ENCODE measurements at regions not wholly inside any gene's neighbourhood (a gene's known extent, or its start where the extent isn't known, plus 50 kb on each side); places are given as distances from the start of the nearest gene placed in this dataset.

DNA sequence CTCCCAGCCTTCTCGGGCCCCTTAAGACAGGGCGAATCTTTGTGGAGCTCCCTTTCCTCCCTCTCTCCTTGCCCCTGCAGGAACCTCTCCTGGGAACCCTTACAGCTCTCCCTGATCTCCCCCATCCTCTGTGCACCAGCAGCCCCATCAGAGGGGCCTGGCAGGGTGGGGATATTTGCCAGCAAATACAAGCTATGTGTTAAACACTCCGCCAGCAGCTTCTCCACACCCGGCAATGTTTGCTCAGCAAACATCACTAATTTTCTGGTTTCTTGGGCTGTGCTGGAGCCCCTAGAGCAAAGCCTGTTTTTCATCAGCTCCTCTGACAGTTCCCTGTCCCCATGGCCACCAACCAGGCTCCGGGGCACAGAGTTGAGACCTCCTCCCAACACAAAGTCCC, 147.5 kb upstream of the LHX5 start:
- no peak for DNase-seq (ENCODE audit: low read depth)

DNA sequence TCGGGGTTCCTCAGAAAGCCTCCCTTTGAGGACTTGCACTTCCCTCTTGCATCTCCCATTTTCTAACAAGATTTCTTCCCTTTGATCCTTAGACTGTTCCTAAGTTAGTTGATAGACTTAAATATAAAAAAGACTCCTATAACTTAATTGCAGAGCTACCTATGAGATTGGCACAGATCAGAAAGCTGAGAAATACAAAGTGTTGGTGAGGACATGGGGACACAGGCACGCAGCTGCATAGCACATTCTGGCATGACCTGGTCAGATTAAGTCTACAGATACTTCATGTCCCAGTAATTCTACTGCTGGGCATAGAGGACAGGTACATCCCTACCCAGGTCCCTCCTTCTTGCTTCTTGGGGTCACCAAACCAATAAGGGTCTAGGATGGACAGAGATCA, 141.7 kb upstream of the LHX5 start:
- DNase-seq (ENCODE audit: low read depth), result no peak

DNA sequence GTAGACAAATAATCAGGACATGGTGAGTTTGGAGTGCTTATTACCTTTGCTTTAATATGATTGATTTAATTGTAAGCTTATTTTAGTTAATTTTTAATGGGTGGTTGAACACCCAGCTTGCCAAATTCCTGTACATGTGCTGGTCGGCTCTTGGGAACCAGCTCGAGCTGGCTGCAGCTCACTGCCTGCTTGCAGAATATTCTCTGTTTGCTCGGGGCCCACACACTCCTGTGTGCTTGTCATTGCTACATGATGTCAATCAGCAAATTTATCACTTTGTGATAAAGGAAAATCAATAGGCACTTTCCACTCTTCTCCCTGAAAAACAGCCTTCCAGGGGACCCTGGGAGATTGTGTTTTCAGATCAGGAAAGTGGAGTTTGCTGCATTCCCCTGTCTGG, 141.1 kb upstream of the LHX5 start:
- DNase-seq (ENCODE audit: low read depth), result no peak

DNA sequence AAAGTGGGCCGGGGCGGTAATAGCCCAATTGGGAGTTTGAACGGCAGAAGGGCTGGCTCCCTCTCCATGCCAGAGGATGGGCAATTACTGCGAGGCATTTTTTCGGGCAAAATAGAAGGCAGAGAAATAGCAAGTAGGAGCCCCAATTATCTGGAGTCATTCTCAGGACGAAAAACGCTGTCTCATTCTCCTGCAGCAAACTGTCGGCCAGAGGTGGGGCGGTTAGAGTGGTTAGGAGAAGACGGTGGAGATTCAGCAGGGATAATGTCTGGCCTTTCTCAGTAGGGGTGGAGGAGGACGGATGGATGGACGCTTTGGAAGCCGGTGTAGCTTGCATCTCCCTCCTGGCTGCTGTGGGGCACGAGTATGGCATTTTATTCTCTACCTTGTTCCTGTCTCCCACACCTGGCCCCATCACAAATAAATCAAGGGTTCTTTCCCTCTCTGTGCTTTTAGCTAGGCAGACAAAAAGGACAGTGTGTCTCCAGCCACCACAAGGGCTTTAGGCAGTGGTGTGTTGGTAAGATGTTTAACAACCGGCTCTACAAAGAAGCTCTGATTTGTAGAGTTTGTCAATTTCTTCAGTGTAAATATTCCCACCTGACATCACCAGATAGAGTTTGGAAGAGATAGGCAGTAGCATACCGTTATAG, 140.5 kb upstream of the LHX5 start:
- DNase-seq (ENCODE audit: low read depth), result no peak

DNA sequence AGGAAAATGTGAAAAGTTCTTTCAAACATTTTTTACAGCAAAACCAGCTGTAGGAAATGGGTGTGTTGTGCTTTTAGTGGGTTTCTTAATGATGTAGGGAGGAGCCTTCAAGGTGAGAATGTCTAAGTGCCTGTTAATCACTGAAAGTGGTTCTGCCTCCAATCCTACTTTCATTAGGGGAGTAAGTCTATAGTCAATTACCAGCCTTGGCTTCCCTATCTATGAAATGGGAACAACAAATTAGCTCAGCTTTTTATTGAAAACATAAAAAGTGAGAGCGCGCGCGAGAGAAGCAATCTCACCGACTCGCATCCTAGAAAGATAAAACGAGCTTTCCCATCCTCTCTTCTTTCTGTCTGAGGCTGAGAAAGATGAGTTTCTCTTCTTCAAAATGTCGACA, 140.0 kb upstream of the LHX5 start:
- no peak for DNase-seq (ENCODE audit: low read depth)

DNA sequence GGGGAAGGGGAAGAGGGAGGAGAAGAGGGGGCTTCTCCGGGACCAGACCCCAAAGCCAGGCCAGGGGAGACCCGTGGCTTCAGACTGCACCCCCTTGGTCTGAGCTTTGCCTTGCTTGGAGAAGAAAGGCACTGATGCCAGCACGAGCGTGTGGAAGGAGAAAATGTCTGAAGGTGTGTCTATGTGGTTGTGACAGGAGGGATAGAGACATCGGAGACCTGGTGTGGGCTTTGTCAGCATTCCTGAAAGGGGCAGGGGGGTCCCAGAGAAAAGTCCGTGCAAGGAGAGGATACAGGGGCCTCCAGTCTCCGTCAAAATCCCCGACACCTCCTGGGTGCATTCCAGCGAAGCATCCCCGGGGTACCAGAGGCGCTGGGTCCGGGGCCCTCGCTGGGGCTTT, 139.0 kb upstream of the LHX5 start:
- DNase-seq (ENCODE audit: low read depth), result no peak

DNA sequence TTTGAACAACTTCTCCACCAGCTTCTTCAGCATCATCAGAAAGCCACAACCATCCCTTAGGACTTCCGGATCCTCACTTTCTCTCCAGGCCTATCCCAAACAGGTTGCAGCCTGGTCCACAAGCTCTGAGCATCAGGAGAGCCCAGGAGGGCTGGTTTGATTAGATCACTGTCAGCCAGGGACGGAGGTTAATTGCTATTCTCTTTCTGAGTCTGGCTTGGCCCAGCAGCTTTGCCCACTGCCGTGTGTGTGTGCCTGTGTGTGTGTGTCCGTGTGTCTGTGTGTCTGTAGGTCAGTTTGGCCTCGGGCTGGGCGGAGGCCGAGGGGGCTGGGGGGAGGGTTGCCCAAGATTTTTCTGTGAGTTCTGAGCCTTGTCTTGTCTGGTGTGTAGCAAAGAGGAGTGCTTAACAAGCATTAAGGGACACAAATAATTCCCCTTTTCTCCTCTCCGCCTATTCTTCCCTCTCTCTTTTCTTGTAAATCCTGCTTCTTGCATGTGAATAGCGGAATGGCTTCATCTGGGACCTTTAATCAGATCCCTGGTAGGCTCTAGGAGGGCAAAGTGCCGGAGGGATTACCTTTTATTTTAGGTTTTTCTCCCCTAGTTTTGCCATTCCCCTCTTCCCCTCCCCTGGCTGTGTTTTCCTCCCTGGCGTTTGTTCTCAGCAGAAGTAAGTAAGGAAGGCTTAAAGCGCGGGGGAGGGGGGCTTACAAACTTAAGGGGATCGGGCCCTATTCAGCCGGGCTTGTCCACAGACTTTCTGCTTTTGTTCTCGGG, 138.2 kb upstream of the LHX5 start:
- no peak for DNase-seq (ENCODE audit: low read depth)

DNA sequence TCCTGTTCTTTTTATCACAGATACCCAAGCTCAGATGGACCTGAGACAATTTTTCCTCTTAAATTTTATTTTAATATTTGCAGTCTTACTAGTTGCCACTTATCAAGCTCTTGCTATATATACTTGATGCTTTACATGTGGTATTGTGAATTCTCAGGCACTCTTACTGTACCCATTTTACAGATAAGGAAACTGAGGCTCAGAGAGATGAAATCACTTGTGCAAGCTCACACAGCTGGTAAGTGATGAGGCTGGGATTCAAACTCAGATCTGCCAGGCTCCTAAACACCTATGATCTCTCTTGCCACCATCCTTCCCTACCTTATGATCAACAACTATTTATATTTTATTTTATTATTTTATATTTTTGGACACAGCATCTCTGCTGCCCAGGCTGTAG, 133.0 kb upstream of the LHX5 start:
- DNase-seq (ENCODE audit: low read depth), result no peak

DNA sequence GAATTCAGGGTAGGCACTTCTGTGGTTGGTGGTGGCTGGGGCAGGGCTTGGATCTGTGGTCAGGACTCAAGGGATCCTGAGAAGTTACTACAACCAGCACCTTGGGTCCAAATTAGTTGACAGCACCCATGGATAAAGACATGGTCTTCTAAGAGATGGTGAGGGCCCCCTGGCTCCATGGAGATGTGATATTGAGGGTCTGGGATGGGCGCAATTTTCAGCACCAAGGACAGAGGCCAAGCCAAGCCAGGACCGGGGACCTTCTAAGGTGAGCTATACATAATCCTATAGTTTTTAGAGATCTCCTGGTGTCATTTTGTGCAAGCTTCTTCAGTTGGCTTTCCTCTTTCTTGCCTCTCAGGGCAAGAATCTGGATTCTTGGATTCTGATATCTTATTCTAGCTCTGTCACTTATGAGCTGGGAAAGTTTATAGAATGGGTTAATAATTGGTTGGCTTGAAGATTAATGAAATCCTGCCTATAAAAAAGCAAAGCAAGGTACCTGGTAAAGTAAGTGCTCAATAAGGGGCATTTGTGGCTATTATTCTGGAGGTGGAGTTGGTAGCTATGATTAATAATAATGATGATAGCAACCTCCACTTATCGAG, 130.1 kb upstream of the LHX5 start:
- DNase-seq (ENCODE audit: low read depth), result no peak

DNA sequence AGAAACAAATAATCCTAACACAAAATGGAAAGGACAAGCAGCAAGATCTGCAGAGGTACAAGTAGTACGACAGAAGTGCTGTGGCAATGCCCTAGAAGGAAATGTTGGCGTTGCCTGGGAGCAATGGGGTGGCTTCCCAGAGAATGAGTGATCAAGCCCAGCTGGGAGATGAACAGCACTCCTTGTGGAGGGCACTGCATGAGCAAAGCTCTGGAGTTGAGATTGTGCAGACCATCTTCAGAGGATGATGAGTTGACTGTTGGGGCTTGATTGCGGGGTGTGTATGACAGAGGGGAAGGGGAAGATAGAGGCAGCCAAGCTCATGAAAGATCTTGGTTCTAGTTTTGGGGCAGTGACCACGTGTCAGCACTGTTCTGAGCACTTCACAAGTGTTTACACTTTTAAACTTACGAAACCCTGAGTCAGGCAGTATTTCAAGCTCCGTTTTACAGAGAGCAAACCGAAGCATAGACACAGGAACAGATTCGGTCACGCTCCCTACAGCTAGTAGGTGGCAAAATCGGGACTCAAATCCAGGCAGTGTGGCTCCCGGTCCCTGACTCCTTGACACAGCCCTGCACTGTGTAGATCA, 127.2 kb upstream of the LHX5 start:
- no peak for DNase-seq (ENCODE audit: low read depth)

DNA sequence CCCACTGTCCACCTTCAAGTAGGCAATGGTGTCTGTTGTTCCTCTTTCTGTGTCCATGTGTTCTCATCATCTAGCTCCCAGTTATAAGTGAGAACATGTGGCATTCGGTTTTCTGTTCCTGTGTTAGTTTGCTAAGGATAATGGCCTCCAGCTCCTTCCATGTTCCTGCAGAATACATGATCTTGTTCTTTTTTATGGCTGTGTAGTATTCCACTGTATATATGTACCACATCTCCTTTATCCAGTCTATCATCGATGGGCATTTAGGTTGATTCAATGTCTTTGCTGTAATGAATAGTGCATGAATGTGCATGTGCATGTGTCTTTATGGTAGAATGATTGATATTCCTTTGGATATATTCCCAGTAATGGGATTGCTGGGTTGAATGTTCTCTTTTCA, 123.3 kb upstream of the LHX5 start:
- DNase-seq (ENCODE audit: low read depth), result no peak

DNA sequence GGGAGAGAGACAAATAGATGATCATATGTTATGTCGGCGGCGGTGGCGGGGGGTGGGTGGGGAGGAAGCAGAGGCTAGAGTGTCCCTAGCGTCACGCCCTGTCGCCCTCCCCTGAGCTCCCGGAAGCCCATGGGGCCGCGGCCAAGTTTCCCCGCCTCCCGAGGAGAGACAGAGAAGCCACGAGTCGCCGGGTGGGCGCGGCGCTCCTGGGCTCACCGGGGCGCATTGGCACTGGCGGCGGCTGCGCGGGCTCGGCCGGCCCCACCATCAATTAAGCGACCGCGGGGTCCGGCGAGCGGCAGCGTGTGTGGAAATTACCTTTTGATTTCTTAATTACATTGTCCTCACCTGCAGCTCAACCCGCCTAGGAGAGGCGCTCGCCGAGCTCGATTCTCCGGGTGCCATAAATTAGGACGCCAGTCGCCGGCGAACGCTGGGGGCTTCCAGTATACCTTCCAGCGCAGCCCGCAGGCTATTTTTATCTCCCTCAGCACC, 119.9 kb upstream of the LHX5 start:
- DNase-seq (ENCODE audit: low read depth), result peak; percentile 4

DNA sequence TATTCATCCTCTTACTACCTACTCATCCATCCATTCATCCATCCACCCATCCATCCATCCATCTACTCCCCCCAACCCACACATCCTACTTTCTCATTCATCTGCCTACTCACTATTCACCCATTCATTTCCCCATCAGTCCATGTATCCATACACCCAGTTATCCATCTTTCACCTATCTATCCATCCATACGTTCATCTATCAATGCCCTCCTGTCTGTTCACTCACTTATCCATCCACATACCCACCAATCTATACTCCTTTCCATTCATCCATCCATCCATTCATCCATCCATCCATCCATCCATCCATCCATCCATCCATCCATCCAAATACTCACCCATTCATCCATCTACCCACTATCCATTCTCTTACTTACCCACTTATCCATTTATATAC, 117.8 kb upstream of the LHX5 start:
- DNase-seq (ENCODE audit: low read depth), result no peak

DNA sequence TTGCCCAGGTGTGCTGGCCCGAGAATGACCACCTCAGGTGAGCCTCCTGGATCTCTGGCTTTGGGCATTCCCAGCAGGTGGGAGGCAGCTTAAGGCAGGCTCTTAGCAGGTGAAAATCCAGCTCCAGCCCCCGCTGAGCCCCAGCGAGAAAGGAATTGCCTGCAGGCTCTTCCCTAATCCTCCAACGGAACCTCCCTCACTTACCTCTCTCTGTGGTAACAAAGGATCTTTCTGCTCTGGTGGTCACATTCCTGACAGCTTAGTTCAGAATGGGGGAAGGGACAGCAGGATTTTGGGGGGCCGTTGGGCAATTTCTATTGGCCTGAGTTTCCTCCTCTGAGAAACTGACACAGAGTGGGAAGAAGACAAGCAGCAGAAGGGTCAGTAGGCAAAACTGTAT, 116.0 kb upstream of the LHX5 start:
- no peak for DNase-seq (ENCODE audit: low read depth)

DNA sequence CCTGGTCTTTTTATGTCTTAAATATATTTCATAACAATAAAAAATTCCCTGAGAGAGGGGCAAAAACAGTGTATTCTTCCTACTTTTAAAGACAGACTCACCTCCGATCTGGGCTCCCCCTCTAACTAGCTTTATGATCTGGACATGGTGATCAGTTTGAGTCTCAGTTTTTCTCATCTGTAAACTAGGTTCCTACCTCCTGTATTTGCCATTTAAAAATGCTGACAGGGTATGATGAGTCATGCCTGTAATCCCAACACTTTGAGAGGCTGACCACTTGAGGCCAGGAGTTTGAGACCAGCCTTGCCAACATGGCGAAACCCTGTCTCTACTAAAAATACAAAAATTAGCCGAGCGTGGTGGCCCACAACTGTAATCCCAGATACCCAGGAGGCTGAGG, 114.8 kb upstream of the LHX5 start:
- DNase-seq (ENCODE audit: low read depth), result no peak

DNA sequence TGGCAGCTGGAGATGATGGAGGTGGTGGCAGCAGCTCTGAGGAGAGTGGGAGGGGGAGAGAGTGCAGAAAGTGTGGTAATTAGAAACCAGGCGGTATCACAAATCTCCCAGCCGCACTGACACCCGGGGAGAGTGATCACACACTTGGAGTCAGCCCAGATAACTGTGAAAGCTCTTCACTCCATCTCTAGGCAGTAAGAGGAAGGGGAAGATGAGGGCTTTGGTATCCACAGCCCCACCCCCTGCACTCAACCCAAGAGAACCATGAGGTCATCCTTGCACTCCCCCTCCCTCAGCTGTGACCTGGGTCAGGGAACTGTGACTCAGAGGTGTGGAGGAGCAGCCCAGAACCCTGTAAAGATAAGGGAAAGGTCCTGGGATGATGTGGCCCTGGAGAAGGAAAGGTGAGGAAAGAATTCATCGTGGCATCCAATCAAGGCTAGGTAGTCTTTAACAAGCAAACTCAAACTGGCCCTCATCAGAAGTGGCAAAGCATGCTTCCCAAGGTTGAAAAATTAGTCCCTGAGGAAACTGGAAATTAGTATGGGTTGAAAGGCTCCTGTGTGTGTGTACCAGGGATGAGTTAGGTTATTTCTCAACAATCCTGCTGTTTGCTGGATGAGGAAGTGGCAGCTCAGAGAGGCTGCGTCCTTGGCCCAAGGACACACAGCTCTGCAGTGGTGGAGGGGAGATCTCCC, 111.0 kb upstream of the LHX5 start:
- DNase-seq (ENCODE audit: low read depth), result no peak

DNA sequence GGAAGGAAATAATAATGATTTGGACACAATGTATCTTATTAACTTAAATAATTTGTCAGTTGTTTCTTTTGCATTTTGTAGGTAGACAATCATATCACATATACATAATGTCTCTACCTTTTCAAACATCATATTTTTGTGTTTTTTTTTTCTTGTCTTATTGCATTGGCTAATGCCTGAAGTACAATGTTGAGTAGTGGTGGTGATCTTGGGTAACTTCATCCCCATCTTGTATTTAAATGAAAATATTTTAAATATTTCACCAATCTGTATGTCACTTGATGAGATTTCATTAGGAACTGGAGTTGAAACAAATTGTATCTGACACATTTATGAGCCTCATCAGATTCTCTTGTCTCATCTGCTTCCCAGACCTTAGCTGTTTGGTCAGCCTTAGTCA, 109.7 kb upstream of the LHX5 start:
- no peak for DNase-seq (ENCODE audit: low read depth)

DNA sequence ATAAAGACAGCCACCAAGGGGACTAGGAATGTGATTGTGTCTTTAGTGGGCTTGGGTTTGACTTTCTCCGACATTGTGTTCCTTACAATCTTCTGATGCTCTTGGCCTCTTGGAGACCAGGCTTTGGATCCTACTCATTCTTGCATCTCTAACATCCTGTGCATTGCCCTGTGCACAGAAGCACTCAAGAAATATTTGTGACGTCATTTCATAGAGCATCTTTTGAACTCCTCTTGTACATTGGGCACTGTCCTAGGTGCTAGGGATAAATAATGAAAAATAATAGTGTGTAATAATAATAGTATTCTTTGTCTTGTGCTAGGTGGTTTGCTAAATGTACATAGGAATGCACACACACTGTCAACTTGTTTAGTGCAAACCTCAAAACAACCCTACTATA, 108.8 kb upstream of the LHX5 start:
- no peak for DNase-seq (ENCODE audit: low read depth)

DNA sequence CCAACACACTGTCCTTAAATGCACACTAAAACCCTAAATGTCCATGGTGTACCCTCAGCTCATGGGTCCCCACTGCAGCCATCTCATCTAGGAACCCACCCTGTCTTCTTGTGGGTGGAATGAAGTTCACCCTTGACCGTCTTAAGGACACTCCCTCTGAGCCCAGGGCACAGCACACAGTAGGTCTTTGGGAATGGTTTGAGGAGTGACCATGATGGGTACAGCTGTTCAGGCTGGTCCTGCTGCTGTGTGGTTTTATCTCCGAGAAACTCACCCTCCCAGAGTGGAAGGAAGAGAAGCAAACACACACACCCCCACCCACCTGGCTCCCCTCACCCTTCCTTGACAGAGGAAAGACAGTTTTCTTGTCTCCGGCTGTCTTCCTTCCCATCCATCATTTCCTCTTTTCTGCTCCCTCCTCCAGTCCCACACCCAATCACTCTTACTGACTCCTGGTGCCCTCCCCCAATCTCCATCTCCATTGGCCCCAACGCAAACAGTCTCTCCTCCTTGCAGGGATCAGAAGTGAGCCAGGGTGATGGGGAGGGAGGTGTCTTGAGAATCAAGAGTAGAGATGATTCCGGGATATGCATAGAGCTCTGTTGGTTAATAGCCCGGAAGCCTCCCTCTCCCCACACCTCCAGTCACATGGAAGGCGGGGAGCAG, 105.9 kb upstream of the LHX5 start:
- no peak for DNase-seq (ENCODE audit: low read depth)

DNA sequence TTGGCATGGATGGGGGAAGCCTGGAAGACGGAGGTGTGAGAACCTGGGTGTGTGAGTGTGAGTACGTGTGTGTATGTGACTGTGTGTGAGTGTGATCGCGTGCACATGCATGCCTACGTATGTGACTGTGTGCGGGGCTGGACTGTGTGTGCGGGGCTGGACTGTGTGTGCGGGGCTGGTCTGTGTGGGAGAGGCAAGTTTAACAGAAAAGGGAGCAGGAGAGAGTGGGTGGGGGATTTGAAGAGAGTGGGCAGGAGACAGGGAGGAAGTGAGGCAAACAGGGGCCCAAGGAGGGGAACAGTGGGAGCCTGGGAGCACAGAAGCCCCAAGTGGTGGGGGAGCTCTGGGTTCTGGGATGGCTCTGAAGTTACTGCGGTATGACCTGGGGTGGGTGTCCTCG, 103.7 kb upstream of the LHX5 start:
- DNase-seq (ENCODE audit: low read depth), result no peak

DNA sequence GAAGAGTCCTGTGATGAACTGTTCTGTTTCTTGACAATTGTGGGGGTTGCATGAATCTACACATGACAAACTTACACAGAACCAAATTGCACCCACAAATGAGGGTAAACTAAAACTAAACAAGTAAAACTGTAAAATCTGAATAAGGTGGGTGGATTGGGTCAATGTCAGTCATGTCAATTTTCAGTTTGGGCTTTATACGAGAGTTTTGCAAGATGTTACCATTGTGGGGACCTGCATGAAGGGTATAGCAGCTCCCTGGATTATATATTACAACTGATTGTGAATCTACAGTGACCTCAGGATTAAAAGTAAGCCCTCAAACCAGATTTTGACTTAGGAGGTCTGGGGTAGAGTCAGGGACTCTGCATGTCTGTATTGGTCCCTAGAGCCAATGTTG, 101.5 kb upstream of the LHX5 start:
- no peak for DNase-seq (ENCODE audit: low read depth)

DNA sequence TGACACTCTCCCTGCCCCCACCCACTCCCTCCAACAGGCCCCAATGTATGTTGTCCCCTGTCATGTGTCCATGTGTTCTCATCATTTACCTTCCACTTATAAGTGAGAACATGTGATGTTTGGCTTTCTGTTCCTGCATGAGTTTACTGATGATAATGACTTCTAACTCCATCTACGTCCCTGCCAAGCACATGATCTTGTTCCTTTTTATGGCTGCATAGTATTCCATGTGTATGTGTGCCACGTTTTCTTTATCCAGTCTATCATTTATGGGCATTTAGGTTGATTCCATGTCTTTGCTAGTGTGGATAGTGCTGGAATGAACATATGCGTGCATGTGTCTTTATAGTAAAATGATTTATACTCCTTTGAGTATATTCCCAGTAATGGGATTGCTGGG, 100.0 kb upstream of the LHX5 start:
- no peak for DNase-seq (ENCODE audit: low read depth)
